ENCODE measurements at regions not wholly inside any gene's neighbourhood (a gene's known extent, or its start where the extent isn't known, plus 50 kb on each side); places are given as distances from the start of the nearest gene placed in this dataset.

- Histone ChIP-seq H2AFZ (ENCODE audit: low read length) (no peak overlapping the region), H3K9me3 (ENCODE audit: insufficient read depth, low read depth, low read length) (no peaks in the 10 kb centered on the region)
These were observed 56.4 kb upstream of the PLAC8 start for GRCh38 chr4:83170952-83171399.

More at GRCh38 chr4:83170952-83171399, 56.4 kb upstream of the PLAC8 start:
- peaks cover 13% of the 10 kb centered on the region for H3K4me1 ChIP-seq (ENCODE audit: insufficient read depth, low read length, poor library complexity, severe bottlenecking)
- TF ChIP-seq, protein P1, sequence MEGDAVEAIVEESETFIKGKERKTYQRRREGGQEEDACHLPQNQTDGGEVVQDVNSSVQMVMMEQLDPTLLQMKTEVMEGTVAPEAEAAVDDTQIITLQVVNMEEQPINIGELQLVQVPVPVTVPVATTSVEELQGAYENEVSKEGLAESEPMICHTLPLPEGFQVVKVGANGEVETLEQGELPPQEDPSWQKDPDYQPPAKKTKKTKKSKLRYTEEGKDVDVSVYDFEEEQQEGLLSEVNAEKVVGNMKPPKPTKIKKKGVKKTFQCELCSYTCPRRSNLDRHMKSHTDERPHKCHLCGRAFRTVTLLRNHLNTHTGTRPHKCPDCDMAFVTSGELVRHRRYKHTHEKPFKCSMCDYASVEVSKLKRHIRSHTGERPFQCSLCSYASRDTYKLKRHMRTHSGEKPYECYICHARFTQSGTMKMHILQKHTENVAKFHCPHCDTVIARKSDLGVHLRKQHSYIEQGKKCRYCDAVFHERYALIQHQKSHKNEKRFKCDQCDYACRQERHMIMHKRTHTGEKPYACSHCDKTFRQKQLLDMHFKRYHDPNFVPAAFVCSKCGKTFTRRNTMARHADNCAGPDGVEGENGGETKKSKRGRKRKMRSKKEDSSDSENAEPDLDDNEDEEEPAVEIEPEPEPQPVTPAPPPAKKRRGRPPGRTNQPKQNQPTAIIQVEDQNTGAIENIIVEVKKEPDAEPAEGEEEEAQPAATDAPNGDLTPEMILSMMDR (conservative IDR thresholded peaks at IDR 0.05; ENCODE audit: low read length) = no peak
- TF ChIP-seq EZH2phosphoT487 (IDR thresholded peaks at IDR 0.05; ENCODE audit: borderline replicate concordance) = no peak
- no peaks in the 10 kb centered on the region for H3K36me3 ChIP-seq (ENCODE audit: insufficient read depth, low read length)
- no peak overlapping the region for H3K4me2 ChIP-seq (ENCODE audit: low read depth, low read length, poor library complexity, severe bottlenecking)
- no peaks in the 10 kb centered on the region for H3F3A ChIP-seq (ENCODE audit: low read depth)
- no peaks in the 10 kb centered on the region for H3K79me2 ChIP-seq (ENCODE audit: insufficient read depth, low read length)
- H3K9me2 ChIP-seq (replicated peaks; ENCODE audit: low read depth, low read length) = no peaks in the 10 kb centered on the region
- H3K9ac ChIP-seq (ENCODE audit: low read depth, low read length, poor library complexity, severe bottlenecking) = no peak overlapping the region
- H3K27me3 ChIP-seq (ENCODE audit: insufficient read depth, low read length, poor library complexity, severe bottlenecking) = no peaks in the 10 kb centered on the region
- no peak overlapping the region for H3K4me3 ChIP-seq (ENCODE audit: low read length, poor library complexity, severe bottlenecking)
- H4K20me1 ChIP-seq (ENCODE audit: insufficient read depth, low read length, poor library complexity, severe bottlenecking) = no peaks in the 10 kb centered on the region

Data from Loucy (cell line).